HepG2 (cell line): ENCODE measurements at regions not wholly inside any gene's neighbourhood (a gene's known extent, or its start where the extent isn't known, plus 50 kb on each side); places are given as distances from the start of the nearest gene placed in this dataset.

Experiments
- CTCF ChIP-seq: sonication (generic); formaldehyde crosslinking; IDR thresholded peaks from 2 replicates; pipeline ENCODE4 v1.5.0; 2020; ENCODE audit warnings: mild to moderate bottlenecking, missing genetic modification reagents, moderate library complexity
- FOXA1 ChIP-seq, 2 experiments: fragments of 450-650 bp in 1 of 2; sonication (generic) in 1 of 2; formaldehyde crosslinking in 1 of 2; IDR thresholded peaks; 2 replicates each; pipeline versions ENCODE4 v1.4.0 to v1.6.1; 2016 to 2020; ENCODE audit warnings: missing genetic modification reagents in 1 of 2
- JUNB ChIP-seq: sonication (generic); formaldehyde crosslinking; IDR thresholded peaks from 2 replicates; pipeline ENCODE4 v1.8.0; 2022; ENCODE audit warnings: missing genetic modification reagents, mild to moderate bottlenecking, borderline replicate concordance
- NFIC ChIP-seq: IDR thresholded peaks from 2 replicates; pipeline ENCODE4 v1.6.1; 2012; ENCODE audit warnings: mild to moderate bottlenecking, low read length, inconsistent platforms
- RARA ChIP-seq: IDR thresholded peaks from 2 replicates; pipeline ENCODE4 v1.6.1; 2016; ENCODE audit warnings: missing genetic modification reagents, missing compliant biosample characterization
- ZC3H4 ChIP-seq: sonication (generic); formaldehyde crosslinking; IDR thresholded peaks from 2 replicates; pipeline ENCODE4 v1.4.0; 2020; ENCODE audit warnings: missing genetic modification reagents, borderline replicate concordance
- ZSCAN31 ChIP-seq: sonication (generic); formaldehyde crosslinking; IDR thresholded peaks from 2 replicates; pipeline ENCODE4 v1.5.0; 2020; ENCODE audit warnings: low read depth, mild to moderate bottlenecking, missing genetic modification reagents

GRCh38 chr6:134495203-134495889 lies 177.4 kb upstream of the SGK1 start:
- TF ChIP-seq RARA = no peak
- TF ChIP-seq CTCF = no peak
- no peak for TF ChIP-seq ZSCAN31 (CRISPR knock-in tag)
- no peak for TF ChIP-seq JUNB (CRISPR knock-in tag)
- no peak for TF ChIP-seq NFIC
- no peak for TF ChIP-seq FOXA1 (IDR thresholded peaks at IDR 0.05)
- no peak for TF ChIP-seq FOXA1 (CRISPR knock-in tag; IDR thresholded peaks at IDR 0.05)
- TF ChIP-seq ZC3H4 (CRISPR knock-in tag) = no peak
